ENCODE measurements at regions not wholly inside any gene's neighbourhood (a gene's known extent, or its start where the extent isn't known, plus 50 kb on each side); places are given as distances from the start of the nearest gene placed in this dataset.

- DNase-seq (ENCODE audit: low read depth, low spot score) (no peak), FAIRE-seq (no peak)
- peaks cover 14% of the 10 kb centered on the region for H3K4me1 ChIP-seq (ENCODE audit: control insufficient read depth, extremely low read depth, insufficient read depth, low read length)
- H3K4me2 ChIP-seq (ENCODE audit: control insufficient read depth, extremely low read depth, insufficient read depth, low read depth, low read length): no peak overlapping the region
- H2AFZ ChIP-seq (ENCODE audit: control insufficient read depth, low read length): no peak overlapping the region
- no peaks in the 10 kb centered on the region for H3K79me2 ChIP-seq (ENCODE audit: control insufficient read depth, insufficient read depth, low read length)
- no peak overlapping the region for H3K27ac ChIP-seq (ENCODE audit: control insufficient read depth, insufficient read depth, low read length)
- dilution Hi-C loops (cut with MboI; ENCODE audit: extremely low pct_ligation_motif_present, low sequenced_read_pairs): no loop called here
- no peaks in the 10 kb centered on the region for H3K27me3 ChIP-seq (ENCODE audit: control insufficient read depth, extremely low read depth, insufficient read depth, low read length)
- no peaks in the 10 kb centered on the region for H3K9me1 ChIP-seq (ENCODE audit: control insufficient read depth, extremely low read depth, insufficient read depth, low read length)
- H3K9ac ChIP-seq (ENCODE audit: control insufficient read depth, extremely low read depth, insufficient read depth, low read length): no peak overlapping the region
- H4K20me1 ChIP-seq (ENCODE audit: control insufficient read depth, extremely low read depth, insufficient read depth, low read length): no peaks in the 10 kb centered on the region
- no peak for TF ChIP-seq CTCF (optimal IDR thresholded peaks at IDR 0.05 in 1 of 3, IDR thresholded peaks at IDR 0.05 in 1 of 3, conservative IDR thresholded peaks at IDR 0.05 in 1 of 3; ENCODE audit: extremely low read depth in 1 of 3, insufficient read depth in 2 of 3, low read length in 3 of 3)
- no peak for TF ChIP-seq EZH2 (IDR thresholded peaks at IDR 0.05; ENCODE audit: low read length)
- H3K4me3 ChIP-seq (ENCODE audit: control insufficient read depth in 2 of 3, extremely low read depth in 1 of 3, insufficient read depth in 2 of 3, low read depth in 1 of 3, low read length in 3 of 3): no peak overlapping the region
- H3K36me3 ChIP-seq (ENCODE audit: control insufficient read depth in 2 of 2, extremely low read depth in 1 of 2, insufficient read depth in 2 of 2, low read length in 2 of 2): no peaks in the 10 kb centered on the region
- no peaks in the 10 kb centered on the region for H3K9me3 ChIP-seq (ENCODE audit: control insufficient read depth, low read depth, low read length)
Measured at GRCh38 chr19:33902395-33902794, 105.7 kb downstream of the KCTD15 start.

- no peaks in the 10 kb centered on the region for H3K9me3 ChIP-seq (ENCODE audit: control insufficient read depth, low read depth, low read length)
- no peaks in the 10 kb centered on the region for H4K20me1 ChIP-seq (ENCODE audit: control insufficient read depth, extremely low read depth, insufficient read depth, low read length)
- H3K9me1 ChIP-seq (ENCODE audit: control insufficient read depth, extremely low read depth, insufficient read depth, low read length): no peaks in the 10 kb centered on the region
- H3K79me2 ChIP-seq (ENCODE audit: control insufficient read depth, insufficient read depth, low read length): no peaks in the 10 kb centered on the region
- no peak for DNase-seq (ENCODE audit: low read depth, low spot score)
- H3K27ac ChIP-seq (ENCODE audit: control insufficient read depth, insufficient read depth, low read length): no peak overlapping the region
- no peak overlapping the region for H3K9ac ChIP-seq (ENCODE audit: control insufficient read depth, extremely low read depth, insufficient read depth, low read length)
- H3K27me3 ChIP-seq (ENCODE audit: control insufficient read depth, extremely low read depth, insufficient read depth, low read length): no peaks in the 10 kb centered on the region
- dilution Hi-C loops (cut with MboI; ENCODE audit: extremely low pct_ligation_motif_present, low sequenced_read_pairs): no loop called here
- no peak overlapping the region for H3K4me3 ChIP-seq (ENCODE audit: control insufficient read depth in 2 of 3, extremely low read depth in 1 of 3, insufficient read depth in 2 of 3, low read depth in 1 of 3, low read length in 3 of 3)
- no peaks in the 10 kb centered on the region for H3K36me3 ChIP-seq (ENCODE audit: control insufficient read depth in 2 of 2, extremely low read depth in 1 of 2, insufficient read depth in 2 of 2, low read length in 2 of 2)
- TF ChIP-seq EZH2 (IDR thresholded peaks at IDR 0.05; ENCODE audit: low read length) (no peak), CTCF (optimal IDR thresholded peaks at IDR 0.05 in 1 of 3, IDR thresholded peaks at IDR 0.05 in 1 of 3, conservative IDR thresholded peaks at IDR 0.05 in 1 of 3; ENCODE audit: extremely low read depth in 1 of 3, insufficient read depth in 2 of 3, low read length in 3 of 3) (no peak)
- H3K4me2 ChIP-seq (ENCODE audit: control insufficient read depth, extremely low read depth, insufficient read depth, low read depth, low read length): no peak overlapping the region
- no peak overlapping the region for H2AFZ ChIP-seq (ENCODE audit: control insufficient read depth, low read length)
- H3K4me1 ChIP-seq (ENCODE audit: control insufficient read depth, extremely low read depth, insufficient read depth, low read length): peaks cover 14% of the 10 kb centered on the region
- no peak for FAIRE-seq
Measured at GRCh38 chr19:33902802-33903488, 106.3 kb downstream of the KCTD15 start.
